GM12865 (cell line): ENCODE measurements at regions not wholly inside any gene's neighbourhood (a gene's known extent, or its start where the extent isn't known, plus 50 kb on each side); places are given as distances from the start of the nearest gene placed in this dataset.

Source experiments
- DNase-seq: peaks from one replicate; pipeline ENCODE4 v3.0.0; 2010; ENCODE audit warnings: low read depth
- H3K4me3 ChIP-seq: 2 replicates; pipeline ENCODE4 v1.5.1; 2011; ENCODE audit warnings: mild to moderate bottlenecking, low read depth, low read length, control low read depth
- CTCF ChIP-seq: IDR thresholded peaks from 2 replicates; pipeline ENCODE4 v1.5.1; 2011; ENCODE audit warnings: low read length, control low read depth, low read depth, inconsistent platforms; ENCODE audit not compliant: insufficient read depth; ENCODE audit errors: missing control alignments

- no peak for TF ChIP-seq CTCF
- DNase-seq = no peak
- H3K4me3 ChIP-seq = no peak overlapping the region
These were observed 171.8 kb upstream of the RAI14 start for GRCh38 chr5:34484216-34484920.

GRCh38 chr5:34485768-34486030, 170.4 kb upstream of the RAI14 start:
- no peak for DNase-seq
- TF ChIP-seq CTCF = no peak
- H3K4me3 ChIP-seq = no peak overlapping the region

GRCh38 chr5:34486160-34486848, 169.8 kb upstream of the RAI14 start:
- TF ChIP-seq CTCF = peak; percentile 75

DNA sequence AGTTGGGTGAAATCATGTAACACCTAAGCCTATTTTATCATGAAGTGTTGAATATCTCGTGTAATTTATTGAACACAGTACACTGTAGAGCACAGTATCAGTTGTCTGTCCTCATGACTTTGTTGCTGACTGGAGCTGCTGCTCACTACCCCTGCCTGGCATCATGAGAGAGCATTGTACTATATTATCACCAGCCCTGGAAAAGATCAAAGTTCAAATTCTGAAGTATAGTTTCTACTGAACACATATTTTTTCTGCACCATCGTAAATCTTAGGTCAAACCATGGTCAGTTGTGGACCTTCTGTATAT, 169.3 kb upstream of the RAI14 start:
- no peak overlapping the region for H3K4me3 ChIP-seq
- DNase-seq = no peak
- TF ChIP-seq CTCF = no peak

More at GRCh38 chr5:34486160-34486848, 169.8 kb upstream of the RAI14 start:
- H3K4me3 ChIP-seq = no peak overlapping the region
- DNase-seq = peak; percentile 86

GRCh38 chr5:34487159-34487879, 168.8 kb upstream of the RAI14 start:
- H3K4me3 ChIP-seq = no peak overlapping the region
- TF ChIP-seq CTCF = no peak
- DNase-seq = no peak

GRCh38 chr5:34487956-34488355, 168.2 kb upstream of the RAI14 start:
- no peak for DNase-seq
- no peak for TF ChIP-seq CTCF
- H3K4me3 ChIP-seq = no peak overlapping the region
